Testis (tissue), 2 donors: ENCODE measurements at regions not wholly inside any gene's neighbourhood (a gene's known extent, or its start where the extent isn't known, plus 50 kb on each side); places are given as distances from the start of the nearest gene placed in this dataset.

Experiments
- CTCF ChIP-seq, 3 experiments: fragments of 450-650 bp in 2 of 3; fragments of 200-600 bp in 1 of 3; sonication (generic) in 1 of 3; IDR thresholded peaks; one replicate each; pipeline ENCODE4 v1.5.1; 2016 to 2019; ENCODE audit warnings: antibody characterized with exemption in 3 of 3, mild to moderate bottlenecking in 2 of 3, moderate library complexity in 1 of 3
- POLR2A ChIP-seq: fragments of 450-650 bp; IDR thresholded peaks from one replicate; pipeline ENCODE4 v1.6.1; 2017; ENCODE audit warnings: antibody characterized with exemption, mild to moderate bottlenecking, moderate library complexity

- TF ChIP-seq CTCF (IDR thresholded peaks at IDR 0.05): no peak
- TF ChIP-seq POLR2A: no peak
These were observed 196.0 kb downstream of the REEP3 start for GRCh38 chr10:63717027-63717715.
